Astrocyte of the cerebellum (primary cell): ENCODE measurements at regions not wholly inside any gene's neighbourhood (a gene's known extent, or its start where the extent isn't known, plus 50 kb on each side); places are given as distances from the start of the nearest gene placed in this dataset.

Experiments used
- DNase-seq: peaks from one replicate; pipeline ENCODE4 v3.0.0-alpha.2; 2011; ENCODE audit warnings: low read depth
- H3K4me3 ChIP-seq: 2 replicates; pipeline ENCODE4 v1.5.1; 2011; ENCODE audit warnings: mild to moderate bottlenecking, low read depth, low read length, moderate library complexity
- CTCF ChIP-seq: IDR thresholded peaks from 2 replicates; pipeline ENCODE4 v1.5.1; 2012; ENCODE audit warnings: low read length, low read depth, moderate library complexity, mild to moderate bottlenecking; ENCODE audit errors: missing control alignments
- in situ Hi-C: cut with HindIII; loops from 2 replicates; pipeline ENCODE4 v1.10.0; 2017; ENCODE audit warnings: low sequenced_read_pairs

DNA sequence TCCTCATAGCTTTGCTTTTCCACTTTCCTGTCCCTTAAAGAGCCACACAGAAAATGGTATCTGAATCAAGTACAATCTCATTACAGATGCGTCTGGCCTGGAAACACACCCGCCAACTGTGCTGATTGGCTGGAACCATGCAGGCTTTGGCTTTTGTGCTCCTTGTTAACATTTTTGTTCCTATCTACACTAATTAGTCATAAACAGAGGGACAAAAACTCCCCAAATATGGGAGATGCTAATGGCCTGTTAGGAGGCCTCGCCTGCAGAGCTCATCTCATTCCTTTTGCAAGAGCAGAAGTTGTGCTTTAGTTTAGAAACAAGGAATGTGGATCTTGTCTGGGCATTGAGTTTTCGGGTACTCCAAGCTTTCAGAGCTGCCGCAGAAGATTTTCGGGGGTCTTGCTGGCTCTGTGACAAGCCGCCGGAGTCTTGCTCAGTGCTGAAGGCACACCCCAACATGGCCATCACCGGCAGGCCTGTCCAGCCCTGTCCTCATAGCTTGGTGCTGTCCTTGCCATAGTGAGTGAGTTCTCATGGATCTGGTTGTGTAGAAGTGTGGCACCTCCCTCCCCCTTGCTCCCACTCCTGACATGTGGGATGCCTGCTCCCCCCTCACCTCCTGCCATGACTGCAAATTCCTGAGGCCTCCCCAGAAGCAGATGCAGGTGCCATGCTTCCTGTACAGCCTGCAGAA is 69.8 kb downstream of the METRNL start:
- in situ Hi-C loops, result no loop called here
- DNase-seq, result no peak
- TF ChIP-seq CTCF, result no peak

DNA sequence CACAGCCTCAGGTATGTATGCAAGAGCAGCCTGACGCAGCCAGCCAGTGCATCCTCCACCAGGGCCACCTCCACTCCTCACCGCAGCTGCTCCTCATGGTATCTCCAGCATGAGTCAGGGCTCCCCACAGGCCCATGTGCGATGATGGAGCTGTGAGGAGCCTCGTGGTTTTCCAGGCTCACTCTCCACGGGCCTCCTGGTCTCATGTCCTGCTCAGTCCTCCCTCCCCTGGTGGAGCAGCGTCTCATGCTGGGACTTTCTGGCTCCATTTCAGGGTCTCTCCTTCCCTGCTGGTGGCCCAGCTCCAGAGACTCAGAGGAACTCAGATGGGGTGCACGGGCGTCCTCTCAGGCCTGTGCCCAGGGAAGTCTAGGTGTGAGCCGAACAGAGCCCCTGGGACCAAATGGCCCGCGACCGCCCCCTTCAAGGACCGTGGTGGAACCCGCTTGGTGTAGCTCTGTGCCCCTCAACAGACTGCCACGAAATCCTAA is 70.4 kb downstream of the METRNL start:
- in situ Hi-C loops, result no loop called here
- no peak overlapping the region for H3K4me3 ChIP-seq
- DNase-seq, result no peak
- no peak for TF ChIP-seq CTCF

More for the DNA sequence above, 69.8 kb downstream of the METRNL start:
- no peak overlapping the region for H3K4me3 ChIP-seq

DNA sequence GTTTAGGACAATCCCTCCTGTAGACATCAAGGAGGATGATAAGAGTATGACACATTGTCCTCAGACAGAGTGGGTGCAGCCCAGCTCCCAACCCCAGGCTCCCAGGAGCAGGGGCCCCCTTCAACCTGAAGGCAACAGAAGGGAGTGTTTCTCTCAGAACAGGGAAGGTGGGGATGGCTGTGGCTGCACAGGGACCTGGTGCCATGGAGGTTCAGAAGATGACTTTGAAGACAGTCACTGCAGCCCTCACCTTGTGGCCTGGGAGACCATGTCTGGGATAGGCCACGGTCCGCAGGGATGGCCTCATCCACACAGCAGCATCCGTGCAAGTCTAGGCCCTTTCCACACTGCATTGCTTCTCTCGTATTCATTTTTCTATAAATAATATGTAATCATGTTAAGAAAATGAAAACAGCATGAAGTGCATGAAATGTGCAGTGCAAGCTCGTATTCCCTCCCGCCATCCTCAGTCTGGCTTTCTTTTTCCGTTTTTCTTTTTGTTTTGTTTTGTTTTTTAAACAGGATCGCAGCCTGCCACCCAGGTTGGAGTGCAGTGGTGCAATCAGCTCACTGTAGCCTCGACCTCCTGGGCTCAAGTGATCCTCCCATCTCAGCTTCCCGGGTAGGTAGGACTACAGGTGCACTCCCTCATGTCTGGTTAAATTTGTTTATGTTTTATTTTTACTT is 71.1 kb downstream of the METRNL start:
- in situ Hi-C loops, result no loop called here
- H3K4me3 ChIP-seq, result no peak overlapping the region
- TF ChIP-seq CTCF, result no peak
- DNase-seq, result no peak

- no peak for DNase-seq
- TF ChIP-seq CTCF, result no peak
- in situ Hi-C loops, result no loop called here
- H3K4me3 ChIP-seq, result no peak overlapping the region
These were observed 71.6 kb downstream of the METRNL start for GRCh38 chr17:83151056-83151441.

GRCh38 chr17:83151442-83152226 is 72.2 kb downstream of the METRNL start:
- peak; percentile 28 for DNase-seq
- in situ Hi-C loops, result no loop called here
- TF ChIP-seq CTCF, result no peak
- no peak overlapping the region for H3K4me3 ChIP-seq

DNA sequence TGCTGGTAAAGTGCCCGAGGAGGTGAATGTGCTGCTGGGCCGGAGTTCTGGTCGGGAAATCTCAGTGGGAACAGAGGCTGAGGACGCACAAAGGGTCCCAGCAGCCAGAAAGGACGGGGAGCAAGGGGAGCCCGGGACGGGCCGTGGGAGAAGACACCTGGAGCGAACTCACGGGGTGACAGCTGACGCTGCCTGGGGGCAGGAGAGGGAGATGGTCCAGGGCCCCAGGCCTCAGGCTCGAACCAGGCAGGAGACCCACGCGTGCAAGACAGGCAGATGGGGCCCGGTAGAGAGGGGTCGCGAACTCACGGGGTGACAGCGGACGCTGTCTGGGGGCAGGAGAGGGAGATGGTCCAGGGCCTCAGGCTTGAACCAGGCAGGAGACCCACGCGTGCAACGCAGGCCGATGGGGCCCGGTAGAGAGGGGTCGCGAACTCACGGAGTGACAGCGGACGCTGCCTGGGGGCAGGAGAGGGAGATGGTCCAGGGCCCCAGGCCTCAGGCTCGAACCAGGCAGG is 72.9 kb downstream of the METRNL start:
- no peak for DNase-seq
- no peak overlapping the region for H3K4me3 ChIP-seq
- TF ChIP-seq CTCF, result no peak
- in situ Hi-C loops, result no loop called here
